ENCODE measurements at regions not wholly inside any gene's neighbourhood (a gene's known extent, or its start where the extent isn't known, plus 50 kb on each side); places are given as distances from the start of the nearest gene placed in this dataset.
A peak's percentile ranks its signal among the peaks of the same experiment; 100 is the strongest.
"Not testable (repeated sequence)": the region's sequence is repeated elsewhere in the genome, so short reads cannot be mapped to it uniquely, and the experiment has no call there.

DNA sequence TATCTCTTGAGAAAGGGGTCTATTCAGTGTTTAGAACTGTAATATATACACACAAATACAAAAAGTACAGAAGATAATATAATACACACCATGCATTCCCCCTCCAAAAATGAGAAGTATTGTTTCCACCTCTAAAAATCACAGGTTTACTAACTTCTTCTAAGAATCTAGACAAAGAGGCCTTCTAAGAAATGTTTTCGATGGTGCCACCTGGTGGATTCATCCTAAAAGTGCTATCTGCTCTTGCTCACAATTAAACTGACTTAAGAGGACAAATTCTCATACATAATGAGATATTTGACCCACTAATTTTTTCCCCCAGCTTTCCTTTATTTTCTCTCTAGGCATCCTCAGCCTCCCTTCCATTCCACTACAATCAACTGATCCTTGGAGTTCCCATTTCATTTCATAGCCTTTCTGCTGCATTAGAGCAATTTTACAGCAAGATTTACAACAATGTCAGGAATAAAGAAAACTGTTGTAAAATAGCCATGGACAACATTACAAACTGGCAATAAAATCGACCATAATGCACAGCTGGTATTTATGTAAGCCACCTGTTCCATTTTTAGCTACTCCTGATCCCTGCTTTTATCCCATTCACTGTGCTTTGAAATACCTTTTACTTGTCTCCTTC lies 124.6 kb downstream of the ARRDC4 start:
- WGBS (ENCODE audit: insufficient coverage, low lambda C conversion rate), result 0% methylated on average over 1 of the region's 2 CpGs
- Histone ChIP-seq H3K4me3 (ENCODE audit: low read length) (no peak overlapping the region), H3K4me1 (ENCODE audit: control insufficient read depth, insufficient read depth, low read length) (no peaks in the 10 kb centered on the region), H3K9me3 (ENCODE audit: control insufficient read depth, low read depth, low read length) (peaks cover 10% of the 10 kb centered on the region), H3K27me3 (ENCODE audit: control insufficient read depth, insufficient read depth, low read length) (no peaks in the 10 kb centered on the region), H3K36me3 (ENCODE audit: control insufficient read depth, insufficient read depth, low read length) (no peaks in the 10 kb centered on the region), H3K27ac (ENCODE audit: low read length) (no peak overlapping the region)
- peak; percentile 29 to 33 for DNase-seq

DNA sequence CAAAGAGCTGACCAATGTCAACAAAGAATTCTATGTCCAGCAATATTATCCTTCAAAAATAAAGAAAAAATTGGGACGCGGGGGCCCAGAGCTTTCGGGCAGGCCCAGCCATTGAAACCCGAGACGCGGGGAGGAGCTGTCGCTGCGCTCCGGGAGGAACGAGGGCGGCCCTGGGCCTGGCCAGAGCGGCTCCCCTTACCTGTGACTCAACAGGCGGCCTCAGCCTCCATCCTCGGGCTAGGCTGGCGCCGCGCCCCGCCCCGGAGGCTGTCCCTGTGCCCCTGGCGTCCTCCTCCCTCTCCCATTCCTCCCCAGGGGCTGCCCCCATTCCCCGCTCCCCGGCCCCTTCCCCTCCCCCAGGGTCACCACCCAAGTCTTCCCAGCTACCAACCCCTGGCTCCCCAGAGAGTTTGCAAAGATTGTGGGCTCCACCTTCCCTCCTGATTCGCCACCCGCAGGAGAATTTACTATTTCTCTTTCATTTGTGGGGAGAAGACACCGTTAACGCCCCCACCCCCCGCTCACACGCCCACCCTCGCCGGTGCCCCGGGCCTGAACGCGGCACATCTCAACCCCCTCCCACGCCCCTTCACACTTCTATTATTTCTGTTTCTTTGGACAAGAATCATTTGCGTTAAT lies 127.9 kb downstream of the ARRDC4 start:
- not testable (repeated sequence) for H3K27ac ChIP-seq (ENCODE audit: low read length); DNase-seq; H3K27me3 ChIP-seq (ENCODE audit: control insufficient read depth, insufficient read depth, low read length); H3K4me1 ChIP-seq (ENCODE audit: control insufficient read depth, insufficient read depth, low read length); H3K4me3 ChIP-seq (ENCODE audit: low read length); H3K9me3 ChIP-seq (ENCODE audit: control insufficient read depth, low read depth, low read length); H3K36me3 ChIP-seq (ENCODE audit: control insufficient read depth, insufficient read depth, low read length)
- no CpG with 5 or more reads among the region's 35 CpGs for WGBS (ENCODE audit: insufficient coverage, low lambda C conversion rate)

DNA sequence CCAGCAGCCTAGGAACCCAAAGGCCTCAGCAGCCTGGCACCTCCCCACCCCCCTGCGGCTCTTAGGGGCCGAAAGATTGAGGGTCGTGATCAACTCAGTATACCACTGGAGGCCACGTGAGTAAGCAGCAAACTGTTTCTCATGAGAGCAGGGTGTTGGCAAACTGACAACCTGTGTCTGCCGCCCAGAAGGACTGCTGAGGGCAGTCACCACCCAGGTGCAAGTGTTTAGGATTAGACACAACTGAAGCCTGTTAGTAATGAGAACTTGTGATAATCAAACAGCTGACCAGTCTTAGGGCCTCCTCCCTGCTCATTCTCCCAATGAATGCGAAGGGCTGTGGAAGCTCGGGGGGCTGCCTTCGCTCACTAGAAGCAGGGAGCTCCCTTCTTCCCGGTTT lies 128.8 kb downstream of the ARRDC4 start:
- DNase-seq; H3K4me3 ChIP-seq (ENCODE audit: low read length); H3K27me3 ChIP-seq (ENCODE audit: control insufficient read depth, insufficient read depth, low read length); H3K9me3 ChIP-seq (ENCODE audit: control insufficient read depth, low read depth, low read length); H3K4me1 ChIP-seq (ENCODE audit: control insufficient read depth, insufficient read depth, low read length); H3K36me3 ChIP-seq (ENCODE audit: control insufficient read depth, insufficient read depth, low read length); H3K27ac ChIP-seq (ENCODE audit: low read length): not testable (repeated sequence)
- no CpG with 5 or more reads among the region's 9 CpGs for WGBS (ENCODE audit: insufficient coverage, low lambda C conversion rate)

DNA sequence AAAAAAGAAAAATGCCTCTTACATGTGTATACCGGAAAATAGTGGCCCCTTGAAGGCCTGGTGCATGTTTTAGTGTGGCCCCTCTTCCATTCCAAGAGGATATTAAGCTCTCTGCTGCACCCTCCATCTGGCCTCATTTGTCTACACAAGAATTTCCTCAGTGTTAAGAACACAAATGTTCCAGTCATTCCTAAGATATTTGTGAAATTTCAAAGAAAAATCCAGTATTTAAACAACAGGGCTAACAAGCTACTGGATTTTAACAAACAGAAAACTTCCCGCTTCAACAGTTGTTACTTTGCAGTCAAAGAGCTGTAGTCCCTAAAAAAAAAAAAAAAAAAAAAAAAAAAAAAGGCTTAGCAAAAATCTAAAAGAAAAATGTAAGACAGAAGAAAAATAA lies 137.5 kb downstream of the ARRDC4 start:
- H3K36me3 ChIP-seq (ENCODE audit: control insufficient read depth, insufficient read depth, low read length); H3K4me3 ChIP-seq (ENCODE audit: low read length); DNase-seq; H3K27me3 ChIP-seq (ENCODE audit: control insufficient read depth, insufficient read depth, low read length); H3K9me3 ChIP-seq (ENCODE audit: control insufficient read depth, low read depth, low read length); H3K4me1 ChIP-seq (ENCODE audit: control insufficient read depth, insufficient read depth, low read length); H3K27ac ChIP-seq (ENCODE audit: low read length): not testable (repeated sequence)
- no CpG with 5 or more reads among the region's 2 CpGs for WGBS (ENCODE audit: insufficient coverage, low lambda C conversion rate)

DNA sequence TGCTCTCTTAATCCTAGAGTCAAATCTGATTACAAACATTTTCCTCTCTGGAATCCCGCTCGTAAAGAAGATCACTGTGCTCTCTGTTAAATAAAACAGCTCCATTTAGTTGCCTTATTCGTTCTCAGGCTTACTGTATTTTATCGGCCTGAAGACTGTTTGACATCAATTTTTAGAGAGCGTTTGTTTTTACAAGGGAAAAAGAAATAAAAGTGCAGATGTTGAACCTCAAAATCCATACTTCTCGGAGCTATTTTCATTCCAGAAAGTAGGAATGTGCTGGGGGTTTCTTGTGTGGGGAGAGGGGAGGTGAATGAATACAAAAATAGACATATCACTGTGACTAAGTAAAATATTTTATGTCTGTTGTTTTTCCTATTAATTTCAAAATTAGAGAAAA lies 140.1 kb downstream of the ARRDC4 start:
- H3K4me1 ChIP-seq (ENCODE audit: control insufficient read depth, insufficient read depth, low read length); H3K36me3 ChIP-seq (ENCODE audit: control insufficient read depth, insufficient read depth, low read length); DNase-seq; H3K4me3 ChIP-seq (ENCODE audit: low read length); H3K27ac ChIP-seq (ENCODE audit: low read length); H3K27me3 ChIP-seq (ENCODE audit: control insufficient read depth, insufficient read depth, low read length); H3K9me3 ChIP-seq (ENCODE audit: control insufficient read depth, low read depth, low read length): not testable (repeated sequence)
- WGBS (ENCODE audit: insufficient coverage, low lambda C conversion rate), result 65% methylated on average over 6 of the region's 6 CpGs

DNA sequence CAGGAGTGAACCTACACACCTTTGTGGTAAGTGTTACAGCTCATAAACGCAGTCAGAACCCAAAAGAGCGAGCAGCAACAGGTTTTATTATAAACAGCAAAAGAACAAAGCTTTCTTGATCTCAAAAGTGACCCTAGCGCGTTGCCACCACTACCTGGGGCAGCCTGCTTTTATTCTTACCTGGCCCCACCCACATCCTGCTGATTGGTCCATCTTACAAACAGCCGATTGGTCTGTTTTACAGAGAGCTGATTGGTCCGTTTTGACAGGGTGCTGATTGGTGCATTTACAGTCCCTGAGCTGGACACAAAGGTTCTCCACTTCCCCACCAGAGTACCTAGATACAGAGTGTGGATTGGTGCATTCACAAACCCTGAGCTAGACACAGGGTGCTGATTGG lies 143.1 kb downstream of the ARRDC4 start:
- DNase-seq, result no peak
- WGBS (ENCODE audit: insufficient coverage, low lambda C conversion rate), result no CpG with 5 or more reads among the region's 6 CpGs
- no peak overlapping the region for H3K27ac ChIP-seq (ENCODE audit: low read length)
- no peak overlapping the region for H3K4me3 ChIP-seq (ENCODE audit: low read length)
- H3K4me1 ChIP-seq (ENCODE audit: control insufficient read depth, insufficient read depth, low read length), result no peaks in the 10 kb centered on the region
- H3K9me3 ChIP-seq (ENCODE audit: control insufficient read depth, low read depth, low read length), result no peaks in the 10 kb centered on the region
- H3K27me3 ChIP-seq (ENCODE audit: control insufficient read depth, insufficient read depth, low read length), result no peaks in the 10 kb centered on the region
- H3K36me3 ChIP-seq (ENCODE audit: control insufficient read depth, insufficient read depth, low read length), result no peaks in the 10 kb centered on the region

DNA sequence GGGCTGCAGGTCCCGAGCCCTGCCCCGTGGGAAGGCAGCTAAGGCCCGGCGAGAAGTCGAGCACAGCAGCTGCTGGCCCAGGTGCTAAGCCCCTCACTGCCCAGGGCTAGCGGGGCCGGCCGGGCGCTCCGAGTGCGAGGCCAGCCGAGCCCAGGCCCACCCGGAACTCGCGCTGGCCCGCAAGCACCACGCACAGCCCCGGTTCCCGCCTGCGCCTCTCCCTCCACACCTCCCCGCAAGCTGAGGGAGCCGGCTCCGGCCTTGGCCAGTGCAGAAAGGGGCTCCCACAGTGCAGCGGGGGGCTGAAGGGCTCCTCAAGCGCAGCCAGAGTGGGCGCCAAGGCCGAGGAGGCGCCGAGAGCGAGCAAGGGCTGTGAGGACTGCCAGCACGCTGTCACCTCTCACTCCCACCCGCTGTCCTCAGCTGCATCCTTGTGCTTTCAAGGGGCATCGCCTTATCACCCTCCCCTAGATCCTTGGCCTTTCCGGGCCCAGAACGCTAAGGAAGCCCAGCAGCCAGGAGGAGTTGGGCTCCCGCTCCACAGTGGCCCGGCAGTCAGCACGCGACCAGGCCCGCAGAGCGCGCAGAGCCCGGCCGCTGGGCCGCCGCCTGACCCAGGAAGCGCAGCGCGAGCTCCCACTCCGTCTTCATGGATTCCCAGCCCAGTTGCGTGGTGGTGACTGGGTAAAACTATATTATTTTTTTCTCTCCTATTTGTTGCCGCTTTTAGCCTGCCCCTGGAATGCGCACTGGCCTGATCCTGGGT lies 144.1 kb downstream of the ARRDC4 start:
- not testable (repeated sequence) for H3K27me3 ChIP-seq (ENCODE audit: control insufficient read depth, insufficient read depth, low read length); DNase-seq; H3K4me1 ChIP-seq (ENCODE audit: control insufficient read depth, insufficient read depth, low read length); H3K9me3 ChIP-seq (ENCODE audit: control insufficient read depth, low read depth, low read length); H3K36me3 ChIP-seq (ENCODE audit: control insufficient read depth, insufficient read depth, low read length); H3K4me3 ChIP-seq (ENCODE audit: low read length); H3K27ac ChIP-seq (ENCODE audit: low read length)
- WGBS (ENCODE audit: insufficient coverage, low lambda C conversion rate), result no CpG with 5 or more reads among the region's 53 CpGs

DNA sequence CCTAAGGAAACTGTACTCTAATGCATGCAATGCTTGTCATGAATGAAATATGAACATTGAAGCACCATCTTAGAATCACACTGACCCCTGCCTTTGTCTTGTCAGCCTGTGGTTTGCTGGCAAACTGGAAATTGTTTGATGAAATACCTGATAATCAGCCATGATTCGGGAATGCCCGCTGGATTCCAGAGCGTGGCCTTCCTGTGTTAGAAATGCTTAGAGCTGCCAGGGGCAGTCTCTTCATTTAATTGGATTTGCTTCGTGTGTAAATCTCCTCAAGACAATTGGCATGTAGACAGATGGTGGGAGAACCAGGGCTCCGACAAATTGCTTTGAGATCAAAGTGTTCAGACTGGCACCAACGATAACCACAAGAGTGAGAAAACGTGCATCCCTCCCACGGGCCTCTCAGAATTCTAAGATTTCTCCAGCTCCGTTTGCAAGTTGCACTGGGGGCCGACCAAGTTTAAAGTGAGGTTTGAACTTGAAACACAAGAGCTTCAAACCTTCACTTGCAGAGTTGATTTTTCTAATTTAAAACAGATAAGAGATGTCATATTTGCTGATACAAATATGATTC lies 146.2 kb downstream of the ARRDC4 start:
- not testable (repeated sequence) for H3K4me1 ChIP-seq (ENCODE audit: control insufficient read depth, insufficient read depth, low read length)

GRCh38 chr15:98111806-98112205 lies 151.3 kb downstream of the ARRDC4 start:
- no CpG with 5 or more reads among the region's 3 CpGs for WGBS (ENCODE audit: insufficient coverage, low lambda C conversion rate)
- Histone ChIP-seq H3K27me3 (ENCODE audit: control insufficient read depth, insufficient read depth, low read length) (no peaks in the 10 kb centered on the region), H3K9me3 (ENCODE audit: control insufficient read depth, low read depth, low read length) (no peaks in the 10 kb centered on the region), H3K27ac (ENCODE audit: low read length) (no peak overlapping the region), H3K4me3 (ENCODE audit: low read length) (no peak overlapping the region), H3K4me1 (ENCODE audit: control insufficient read depth, insufficient read depth, low read length) (no peaks in the 10 kb centered on the region), H3K36me3 (ENCODE audit: control insufficient read depth, insufficient read depth, low read length) (no peaks in the 10 kb centered on the region)
- no peak for DNase-seq

More for the DNA sequence above, 146.2 kb downstream of the ARRDC4 start:
- H3K27me3 ChIP-seq (ENCODE audit: control insufficient read depth, insufficient read depth, low read length); H3K9me3 ChIP-seq (ENCODE audit: control insufficient read depth, low read depth, low read length); H3K4me3 ChIP-seq (ENCODE audit: low read length); H3K36me3 ChIP-seq (ENCODE audit: control insufficient read depth, insufficient read depth, low read length); H3K27ac ChIP-seq (ENCODE audit: low read length); DNase-seq: not testable (repeated sequence)
- no CpG with 5 or more reads among the region's 10 CpGs for WGBS (ENCODE audit: insufficient coverage, low lambda C conversion rate)

DNA sequence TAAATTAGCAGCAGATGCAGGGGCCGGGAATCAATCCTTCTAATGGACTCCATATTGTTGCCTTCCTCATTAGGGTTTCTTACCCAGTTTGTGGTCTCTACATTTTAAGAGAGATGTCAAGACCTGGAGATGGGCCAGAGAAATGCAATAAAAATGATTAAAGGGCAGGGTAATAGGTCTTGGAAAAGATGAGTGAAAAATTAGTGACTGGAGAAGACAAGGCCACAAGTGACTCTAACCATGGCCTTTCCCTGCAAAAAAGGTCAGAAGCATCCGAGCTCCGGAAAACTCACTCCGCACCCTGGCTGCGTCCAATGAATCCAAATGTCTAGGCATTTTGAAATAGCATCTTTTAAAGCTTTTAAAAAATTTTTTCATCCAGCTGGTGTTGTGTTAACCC lies 152.8 kb downstream of the ARRDC4 start:
- Histone ChIP-seq H3K27ac (ENCODE audit: low read length) (no peak overlapping the region), H3K4me3 (ENCODE audit: low read length) (no peak overlapping the region), H3K9me3 (ENCODE audit: control insufficient read depth, low read depth, low read length) (no peaks in the 10 kb centered on the region), H3K27me3 (ENCODE audit: control insufficient read depth, insufficient read depth, low read length) (no peaks in the 10 kb centered on the region), H3K4me1 (ENCODE audit: control insufficient read depth, insufficient read depth, low read length) (no peaks in the 10 kb centered on the region), H3K36me3 (ENCODE audit: control insufficient read depth, insufficient read depth, low read length) (no peaks in the 10 kb centered on the region)
- no peak for DNase-seq
- 100% methylated on average over 2 of the region's 5 CpGs for WGBS (ENCODE audit: insufficient coverage, low lambda C conversion rate)
